ENCODE measurements at regions not wholly inside any gene's neighbourhood (a gene's known extent, or its start where the extent isn't known, plus 50 kb on each side); places are given as distances from the start of the nearest gene placed in this dataset.

DNA sequence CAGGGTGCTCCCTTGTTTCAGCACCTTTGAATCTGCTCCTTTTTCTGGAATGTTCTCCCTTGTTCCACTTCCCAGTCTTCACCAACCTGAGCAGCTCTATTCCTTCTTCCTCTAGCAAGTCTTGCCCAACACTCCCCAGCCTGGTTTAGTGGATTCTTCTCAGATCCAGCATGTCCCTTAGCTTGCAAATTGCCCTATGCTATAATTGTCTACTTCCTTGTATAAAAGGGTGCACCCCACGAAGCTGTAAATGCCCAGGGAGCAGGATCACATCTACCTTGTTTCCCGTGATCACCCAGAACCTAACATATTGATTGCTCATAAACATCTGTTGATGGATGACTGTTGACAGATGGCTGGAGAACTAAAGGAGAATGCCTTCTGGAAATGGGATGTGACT is 93.2 kb upstream of the C1QTNF9B start:
- Mint-ChIP-seq H3K27ac (peak overlapping the region in 1 of 3 experiments; percentile 9), H3K36me3 (ENCODE audit: low read depth) (peaks cover 13% of the 10 kb centered on the region), H3K27me3 (ENCODE audit: low read depth) (no peaks in the 10 kb centered on the region), H3K4me1 (peaks cover 75% of the 10 kb centered on the region), H3K9me3 (peaks cover 1% of the 10 kb centered on the region), H3K4me3 (no peak overlapping the region)
- TF ChIP-seq, protein P1, sequence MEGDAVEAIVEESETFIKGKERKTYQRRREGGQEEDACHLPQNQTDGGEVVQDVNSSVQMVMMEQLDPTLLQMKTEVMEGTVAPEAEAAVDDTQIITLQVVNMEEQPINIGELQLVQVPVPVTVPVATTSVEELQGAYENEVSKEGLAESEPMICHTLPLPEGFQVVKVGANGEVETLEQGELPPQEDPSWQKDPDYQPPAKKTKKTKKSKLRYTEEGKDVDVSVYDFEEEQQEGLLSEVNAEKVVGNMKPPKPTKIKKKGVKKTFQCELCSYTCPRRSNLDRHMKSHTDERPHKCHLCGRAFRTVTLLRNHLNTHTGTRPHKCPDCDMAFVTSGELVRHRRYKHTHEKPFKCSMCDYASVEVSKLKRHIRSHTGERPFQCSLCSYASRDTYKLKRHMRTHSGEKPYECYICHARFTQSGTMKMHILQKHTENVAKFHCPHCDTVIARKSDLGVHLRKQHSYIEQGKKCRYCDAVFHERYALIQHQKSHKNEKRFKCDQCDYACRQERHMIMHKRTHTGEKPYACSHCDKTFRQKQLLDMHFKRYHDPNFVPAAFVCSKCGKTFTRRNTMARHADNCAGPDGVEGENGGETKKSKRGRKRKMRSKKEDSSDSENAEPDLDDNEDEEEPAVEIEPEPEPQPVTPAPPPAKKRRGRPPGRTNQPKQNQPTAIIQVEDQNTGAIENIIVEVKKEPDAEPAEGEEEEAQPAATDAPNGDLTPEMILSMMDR (IDR thresholded peaks at IDR 0.05; ENCODE audit: unreplicated experiment in 3 of 3): no peak

- peaks cover 19% of the 10 kb centered on the region for H3K36me3 Mint-ChIP-seq (ENCODE audit: low read depth)
- H3K4me1 Mint-ChIP-seq: peaks cover 68% of the 10 kb centered on the region
- H3K4me3 Mint-ChIP-seq: no peak overlapping the region
- peaks cover 3% of the 10 kb centered on the region for H3K9me3 Mint-ChIP-seq
- H3K27me3 Mint-ChIP-seq (ENCODE audit: low read depth): no peaks in the 10 kb centered on the region
- peak overlapping the region; percentile 9 to 37 (median 18) for H3K27ac Mint-ChIP-seq
- TF ChIP-seq, protein P1 (IDR thresholded peaks at IDR 0.05; ENCODE audit: unreplicated experiment in 3 of 3): no peak
These were observed 93.8 kb upstream of the C1QTNF9B start for GRCh38 chr13:23991119-23991518.

DNA sequence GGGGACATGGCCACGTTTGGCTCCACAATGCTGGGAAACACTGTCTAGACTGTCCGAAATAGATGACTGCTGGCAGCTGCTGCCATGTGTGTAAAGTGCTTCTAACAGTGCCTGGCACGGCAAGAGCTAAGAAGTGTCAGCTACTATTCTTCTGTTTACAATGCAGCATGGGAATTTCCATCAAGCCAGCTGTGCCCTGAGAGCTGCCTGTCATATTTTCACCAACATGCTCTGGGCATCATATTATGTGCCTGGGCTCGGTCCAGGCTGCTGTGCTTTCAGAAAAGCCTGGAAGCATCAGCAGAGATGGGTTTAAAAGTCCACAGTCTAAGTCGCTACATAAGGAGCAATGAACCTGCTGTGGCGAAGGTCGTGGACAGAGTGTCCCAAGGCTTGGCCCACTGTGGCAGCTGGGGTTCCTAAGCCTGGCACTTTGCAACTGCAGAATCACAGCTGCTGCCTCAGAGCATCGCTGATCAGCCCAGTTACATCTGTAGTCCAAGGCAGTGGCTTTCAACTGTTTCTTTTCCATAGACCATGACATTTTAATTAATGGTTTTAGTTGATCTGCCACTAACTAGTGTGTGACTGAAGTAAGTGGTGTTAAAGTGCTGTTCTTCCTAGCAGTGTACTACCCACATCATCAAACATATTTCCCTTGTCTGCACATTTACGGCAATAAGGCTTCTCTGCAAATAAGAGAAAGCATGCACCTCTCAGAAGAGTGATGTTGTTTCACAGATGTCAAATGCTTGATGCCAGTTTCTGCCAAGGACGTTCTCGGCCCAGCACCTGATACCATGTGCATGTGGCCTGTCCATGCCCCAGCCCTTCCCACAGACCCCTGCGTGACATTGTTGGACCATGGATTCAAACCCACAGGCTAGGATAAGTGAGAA is 95.7 kb upstream of the C1QTNF9B start:
- TF ChIP-seq, protein P1 (IDR thresholded peaks at IDR 0.05; ENCODE audit: unreplicated experiment in 3 of 3): no peak
- H3K27me3 Mint-ChIP-seq (ENCODE audit: low read depth): no peaks in the 10 kb centered on the region
- peak overlapping the region; percentile 30 to 77 (median 44) for H3K27ac Mint-ChIP-seq
- H3K4me1 Mint-ChIP-seq: peaks cover 51% of the 10 kb centered on the region
- no peak overlapping the region for H3K4me3 Mint-ChIP-seq
- H3K9me3 Mint-ChIP-seq: peaks cover 10% of the 10 kb centered on the region
- H3K36me3 Mint-ChIP-seq (ENCODE audit: low read depth): peaks cover 30% of the 10 kb centered on the region

DNA sequence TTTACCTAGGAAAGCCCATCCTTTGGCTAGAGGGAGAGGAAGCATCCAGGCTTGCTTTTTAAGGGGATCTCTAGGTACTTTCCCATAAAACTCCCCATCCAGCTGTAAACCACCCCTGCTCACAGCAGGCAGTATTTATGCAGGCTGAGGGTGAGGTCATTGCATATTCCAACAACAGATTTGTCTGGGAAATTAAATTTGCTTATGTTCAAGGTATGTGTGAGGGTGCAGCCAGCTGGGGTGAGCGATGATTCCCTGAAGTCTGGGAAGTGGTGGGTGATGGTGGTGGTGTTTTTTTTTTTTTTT is 96.3 kb upstream of the C1QTNF9B start:
- H3K4me1 Mint-ChIP-seq: peaks cover 46% of the 10 kb centered on the region
- H3K27ac Mint-ChIP-seq: peak overlapping the region in 1 of 3 experiments; percentile 30
- TF ChIP-seq, protein P1 (IDR thresholded peaks at IDR 0.05; ENCODE audit: unreplicated experiment in 3 of 3): no peak
- H3K27me3 Mint-ChIP-seq (ENCODE audit: low read depth): no peaks in the 10 kb centered on the region
- H3K4me3 Mint-ChIP-seq: peak overlapping the region in 1 of 3 experiments; percentile 27
- peaks cover 10% of the 10 kb centered on the region for H3K9me3 Mint-ChIP-seq
- H3K36me3 Mint-ChIP-seq (ENCODE audit: low read depth): peaks cover 30% of the 10 kb centered on the region

- Mint-ChIP-seq H3K9me3 (peaks cover 10% of the 10 kb centered on the region), H3K4me1 (peaks cover 32% of the 10 kb centered on the region), H3K27ac (no peak overlapping the region)
These were observed 98.2 kb upstream of the C1QTNF9B start for GRCh38 chr13:23995283-23996073.

More at GRCh38 chr13:23995283-23996073, 98.2 kb upstream of the C1QTNF9B start:
- Mint-ChIP-seq H3K27me3 (ENCODE audit: low read depth) (no peaks in the 10 kb centered on the region), H3K36me3 (ENCODE audit: low read depth) (peaks cover 26% of the 10 kb centered on the region), H3K4me3 (no peak overlapping the region)
- TF ChIP-seq, protein P1 (IDR thresholded peaks at IDR 0.05; ENCODE audit: unreplicated experiment in 3 of 3): no peak
